ENCODE measurements at regions not wholly inside any gene's neighbourhood (a gene's known extent, or its start where the extent isn't known, plus 50 kb on each side); places are given as distances from the start of the nearest gene placed in this dataset.

GRCh38 chr4:189502841-189503435 lies 437.7 kb upstream of the FRG1 start:
- no peak overlapping the region for H2AFZ ChIP-seq (ENCODE audit: low read depth, low read length)
- H3K79me2 ChIP-seq (ENCODE audit: low read length) = no peaks in the 10 kb centered on the region
- no peaks in the 10 kb centered on the region for H3K27me3 ChIP-seq (ENCODE audit: low read depth, low read length)
- peak overlapping the region; percentile 24; the same call in 1 of the 2 replicates for H3K9ac ChIP-seq (ENCODE audit: low read length)
- no peaks in the 10 kb centered on the region for H4K20me1 ChIP-seq (ENCODE audit: insufficient read depth, low read length)
- peak overlapping the region; percentile 67 for H3K4me2 ChIP-seq (ENCODE audit: low read length)
- H3K4me3 ChIP-seq (ENCODE audit: low read length) = peak overlapping the region; percentile 65
- TF ChIP-seq EZH2phosphoT487 (IDR thresholded peaks at IDR 0.05; ENCODE audit: low read depth) (no peak), CTCF (IDR thresholded peaks at IDR 0.05; ENCODE audit: low read depth, low read length) (no peak)
- no peak overlapping the region; the same call in 1 of the 2 replicates for H3K27ac ChIP-seq (ENCODE audit: low read length)
- H3K36me3 ChIP-seq (replicated peaks; ENCODE audit: low read depth, low read length) = no peaks in the 10 kb centered on the region
- no peaks in the 10 kb centered on the region for H3K9me3 ChIP-seq (ENCODE audit: insufficient read depth, low read length)
- peaks cover 22% of the 10 kb centered on the region for H3K4me1 ChIP-seq (ENCODE audit: low read length)

- no peaks in the 10 kb centered on the region for H3K36me3 ChIP-seq (replicated peaks; ENCODE audit: low read depth, low read length)
- TF ChIP-seq EZH2phosphoT487 (IDR thresholded peaks at IDR 0.05; ENCODE audit: low read depth) (no peak), CTCF (IDR thresholded peaks at IDR 0.05; ENCODE audit: low read depth, low read length) (no peak)
- H4K20me1 ChIP-seq (ENCODE audit: insufficient read depth, low read length) = no peaks in the 10 kb centered on the region
- H3K4me3 ChIP-seq (ENCODE audit: low read length) = no peak overlapping the region
- H3K4me2 ChIP-seq (ENCODE audit: low read length) = no peak overlapping the region
- no peak overlapping the region for H3K9ac ChIP-seq (ENCODE audit: low read length)
- H3K27me3 ChIP-seq (ENCODE audit: low read depth, low read length) = no peaks in the 10 kb centered on the region
- no peak overlapping the region for H2AFZ ChIP-seq (ENCODE audit: low read depth, low read length)
- H3K4me1 ChIP-seq (ENCODE audit: low read length) = peaks cover 22% of the 10 kb centered on the region
- H3K9me3 ChIP-seq (ENCODE audit: insufficient read depth, low read length) = no peaks in the 10 kb centered on the region
- no peak overlapping the region for H3K27ac ChIP-seq (ENCODE audit: low read length)
- no peaks in the 10 kb centered on the region for H3K79me2 ChIP-seq (ENCODE audit: low read length)
Observed at GRCh38 chr4:189504220-189504619, 436.5 kb upstream of the FRG1 start.

- Histone ChIP-seq H4K20me1 (ENCODE audit: insufficient read depth, low read length) (no peaks in the 10 kb centered on the region), H3K27ac (ENCODE audit: low read length) (no peak overlapping the region), H2AFZ (ENCODE audit: low read depth, low read length) (no peak overlapping the region), H3K79me2 (ENCODE audit: low read length) (no peaks in the 10 kb centered on the region), H3K9ac (ENCODE audit: low read length) (no peak overlapping the region), H3K27me3 (ENCODE audit: low read depth, low read length) (no peaks in the 10 kb centered on the region), H3K36me3 (replicated peaks; ENCODE audit: low read depth, low read length) (no peaks in the 10 kb centered on the region), H3K4me3 (ENCODE audit: low read length) (no peak overlapping the region), H3K4me1 (ENCODE audit: low read length) (peaks cover 22% of the 10 kb centered on the region), H3K4me2 (ENCODE audit: low read length) (no peak overlapping the region), H3K9me3 (ENCODE audit: insufficient read depth, low read length) (no peaks in the 10 kb centered on the region)
- no peak for TF ChIP-seq CTCF (IDR thresholded peaks at IDR 0.05; ENCODE audit: low read depth, low read length)
- no peak for TF ChIP-seq EZH2phosphoT487 (IDR thresholded peaks at IDR 0.05; ENCODE audit: low read depth)
Observed at GRCh38 chr4:189505380-189505779, 435.3 kb upstream of the FRG1 start.

- Histone ChIP-seq H3K27ac (ENCODE audit: low read length) (no peak overlapping the region), H3K4me3 (ENCODE audit: low read length) (no peak overlapping the region), H4K20me1 (ENCODE audit: insufficient read depth, low read length) (no peaks in the 10 kb centered on the region), H3K27me3 (ENCODE audit: low read depth, low read length) (no peaks in the 10 kb centered on the region), H3K4me1 (ENCODE audit: low read length) (peaks cover 22% of the 10 kb centered on the region), H3K9ac (ENCODE audit: low read length) (no peak overlapping the region), H3K9me3 (ENCODE audit: insufficient read depth, low read length) (no peaks in the 10 kb centered on the region), H2AFZ (ENCODE audit: low read depth, low read length) (no peak overlapping the region), H3K79me2 (ENCODE audit: low read length) (no peaks in the 10 kb centered on the region), H3K4me2 (ENCODE audit: low read length) (no peak overlapping the region), H3K36me3 (replicated peaks; ENCODE audit: low read depth, low read length) (no peaks in the 10 kb centered on the region)
- no peak for TF ChIP-seq EZH2phosphoT487 (IDR thresholded peaks at IDR 0.05; ENCODE audit: low read depth)
- TF ChIP-seq CTCF (IDR thresholded peaks at IDR 0.05; ENCODE audit: low read depth, low read length) = no peak
Observed at GRCh38 chr4:189506080-189506479, 434.6 kb upstream of the FRG1 start.
